ENCODE measurements at regions not wholly inside any gene's neighbourhood (a gene's known extent, or its start where the extent isn't known, plus 50 kb on each side); places are given as distances from the start of the nearest gene placed in this dataset.

DNA sequence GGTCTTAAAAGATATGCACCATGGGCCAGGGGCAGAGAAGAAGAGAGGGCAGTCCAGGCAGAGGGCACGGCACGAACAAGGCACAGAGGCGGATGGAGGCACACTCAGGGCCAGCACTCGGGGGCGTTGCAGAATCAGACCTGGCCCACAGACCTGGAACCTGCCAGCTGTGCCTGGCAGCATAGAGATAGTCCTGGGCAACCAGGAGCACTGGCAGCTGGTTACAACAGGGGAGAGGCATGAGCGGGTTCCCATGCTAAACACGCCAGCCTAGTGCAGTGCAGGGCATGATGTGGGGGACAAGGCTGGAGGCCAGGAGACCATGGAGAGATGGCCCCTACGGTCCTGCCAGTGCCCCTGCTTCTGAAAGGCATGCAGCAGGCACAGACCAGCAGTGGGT, 56.9 kb upstream of the RBFOX3 start:
- TF ChIP-seq, protein P1, sequence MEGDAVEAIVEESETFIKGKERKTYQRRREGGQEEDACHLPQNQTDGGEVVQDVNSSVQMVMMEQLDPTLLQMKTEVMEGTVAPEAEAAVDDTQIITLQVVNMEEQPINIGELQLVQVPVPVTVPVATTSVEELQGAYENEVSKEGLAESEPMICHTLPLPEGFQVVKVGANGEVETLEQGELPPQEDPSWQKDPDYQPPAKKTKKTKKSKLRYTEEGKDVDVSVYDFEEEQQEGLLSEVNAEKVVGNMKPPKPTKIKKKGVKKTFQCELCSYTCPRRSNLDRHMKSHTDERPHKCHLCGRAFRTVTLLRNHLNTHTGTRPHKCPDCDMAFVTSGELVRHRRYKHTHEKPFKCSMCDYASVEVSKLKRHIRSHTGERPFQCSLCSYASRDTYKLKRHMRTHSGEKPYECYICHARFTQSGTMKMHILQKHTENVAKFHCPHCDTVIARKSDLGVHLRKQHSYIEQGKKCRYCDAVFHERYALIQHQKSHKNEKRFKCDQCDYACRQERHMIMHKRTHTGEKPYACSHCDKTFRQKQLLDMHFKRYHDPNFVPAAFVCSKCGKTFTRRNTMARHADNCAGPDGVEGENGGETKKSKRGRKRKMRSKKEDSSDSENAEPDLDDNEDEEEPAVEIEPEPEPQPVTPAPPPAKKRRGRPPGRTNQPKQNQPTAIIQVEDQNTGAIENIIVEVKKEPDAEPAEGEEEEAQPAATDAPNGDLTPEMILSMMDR (IDR thresholded peaks at IDR 0.05): no peak
- TF ChIP-seq POLR2A (IDR thresholded peaks at IDR 0.05; ENCODE audit: low read depth): no peak
- no peak for TF ChIP-seq POLR2AphosphoS5 (IDR thresholded peaks at IDR 0.05)
